Hepatocyte (in vitro differentiated cells): ENCODE measurements at regions not wholly inside any gene's neighbourhood (a gene's known extent, or its start where the extent isn't known, plus 50 kb on each side); places are given as distances from the start of the nearest gene placed in this dataset.

Experiments
- DNase-seq: peaks from one replicate; pipeline ENCODE4 v3.0.0-alpha.2; 2016; ENCODE audit warnings: low spot score
- H2AFZ ChIP-seq: fragments of 200-600 bp; sonication (generic); 2 replicates; pipeline ENCODE4 v1.6.0; 2016; ENCODE audit warnings: antibody characterized with exemption, mild to moderate bottlenecking
- H3K27ac ChIP-seq: fragments of 200-600 bp; sonication (generic); 2 replicates; pipeline ENCODE4 v1.5.1; 2016; ENCODE audit warnings: mild to moderate bottlenecking
- H3K27me3 ChIP-seq: fragments of 200-600 bp; sonication (generic); 2 replicates; pipeline ENCODE4 v1.6.1; 2016
- H3K36me3 ChIP-seq: fragments of 200-600 bp; sonication (generic); replicated peaks from 2 replicates; pipeline ENCODE4 v1.5.1; 2016; ENCODE audit warnings: low read depth; ENCODE audit not compliant: insufficient read depth
- H3K4me1 ChIP-seq: fragments of 200-600 bp; sonication (generic); 2 replicates; pipeline ENCODE4 v1.5.1; 2016; ENCODE audit warnings: mild to moderate bottlenecking, moderate library complexity; ENCODE audit not compliant: insufficient read depth
- H3K4me2 ChIP-seq: fragments of 200-600 bp; sonication (generic); 2 replicates; pipeline ENCODE4 v1.6.0; 2016
- H3K4me3 ChIP-seq: fragments of 200-600 bp; sonication (generic); 2 replicates; pipeline ENCODE4 v1.5.1; 2016; ENCODE audit warnings: mild to moderate bottlenecking
- H3K79me2 ChIP-seq: fragments of 200-600 bp; sonication (generic); 2 replicates; pipeline ENCODE4 v1.6.0; 2017; ENCODE audit warnings: mild to moderate bottlenecking
- H3K9me2 ChIP-seq: fragments of 200-600 bp; sonication (generic); replicated peaks from 2 replicates; pipeline ENCODE4 v1.6.0; 2017; ENCODE audit warnings: mild to moderate bottlenecking; ENCODE audit not compliant: insufficient read depth
- H3K9me3 ChIP-seq: fragments of 200-600 bp; sonication (generic); 2 replicates; pipeline ENCODE4 v1.5.1; 2016; ENCODE audit warnings: low read depth, mild to moderate bottlenecking
- H4K20me1 ChIP-seq: fragments of 200-600 bp; sonication (generic); 2 replicates; pipeline ENCODE4 v1.6.0; 2016; ENCODE audit warnings: mild to moderate bottlenecking; ENCODE audit not compliant: insufficient read depth, poor library complexity, severe bottlenecking
- EZH2 ChIP-seq: fragments of 200-600 bp; sonication (generic); IDR thresholded peaks from 2 replicates; pipeline ENCODE4 v1.6.1; 2016; ENCODE audit warnings: antibody characterized with exemption, mild to moderate bottlenecking, borderline replicate concordance
- EZH2phosphoT487 ChIP-seq: fragments of 200-600 bp; sonication (generic); IDR thresholded peaks from one replicate; pipeline ENCODE4 v1.6.1; 2018; ENCODE audit warnings: antibody characterized with exemption, mild to moderate bottlenecking, low read depth, moderate library complexity; ENCODE audit not compliant: unreplicated experiment, severe bottlenecking
- WGBS: methylation state at CpG from one replicate; pipeline ENCODE4 v1.1.6; 2016; ENCODE audit warnings: low lambda C conversion rate; ENCODE audit errors: missing lambda C conversion rate; 5-methylcytosine and 5-hydroxymethylcytosine counted together
- TF ChIP-seq, protein P1 (sequence below): fragments of 200-600 bp; sonication (generic); IDR thresholded peaks from 2 replicates; pipeline ENCODE4 v1.5.1; 2016; ENCODE audit warnings: antibody characterized with exemption, mild to moderate bottlenecking; ENCODE audit not compliant: poor library complexity

DNA sequence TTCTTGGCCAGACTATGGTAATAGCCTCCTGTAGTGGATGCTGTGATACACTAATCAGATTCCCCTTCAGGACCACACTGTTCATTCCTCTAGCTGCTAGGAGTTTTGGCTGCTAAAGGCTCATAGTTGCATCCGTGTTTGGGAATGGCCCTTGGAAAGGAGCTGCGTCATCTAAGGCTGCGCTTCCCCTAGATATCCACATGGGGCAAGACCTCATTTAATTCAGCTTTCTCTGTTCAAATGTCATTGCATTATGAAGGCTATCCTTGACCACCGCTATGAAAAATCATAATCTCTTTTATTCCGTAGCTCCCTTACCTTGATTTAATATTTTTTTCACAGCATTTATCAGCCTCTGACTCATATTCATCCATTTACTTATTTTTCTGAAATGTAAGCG is 258.3 kb upstream of the NR4A3 start:
- H4K20me1 ChIP-seq = no peaks in the 10 kb centered on the region
- no peaks in the 10 kb centered on the region for H3K27me3 ChIP-seq
- H2AFZ ChIP-seq = no peak overlapping the region
- no peak overlapping the region for H3K27ac ChIP-seq
- H3K4me2 ChIP-seq = no peak overlapping the region
- TF ChIP-seq, protein P1, sequence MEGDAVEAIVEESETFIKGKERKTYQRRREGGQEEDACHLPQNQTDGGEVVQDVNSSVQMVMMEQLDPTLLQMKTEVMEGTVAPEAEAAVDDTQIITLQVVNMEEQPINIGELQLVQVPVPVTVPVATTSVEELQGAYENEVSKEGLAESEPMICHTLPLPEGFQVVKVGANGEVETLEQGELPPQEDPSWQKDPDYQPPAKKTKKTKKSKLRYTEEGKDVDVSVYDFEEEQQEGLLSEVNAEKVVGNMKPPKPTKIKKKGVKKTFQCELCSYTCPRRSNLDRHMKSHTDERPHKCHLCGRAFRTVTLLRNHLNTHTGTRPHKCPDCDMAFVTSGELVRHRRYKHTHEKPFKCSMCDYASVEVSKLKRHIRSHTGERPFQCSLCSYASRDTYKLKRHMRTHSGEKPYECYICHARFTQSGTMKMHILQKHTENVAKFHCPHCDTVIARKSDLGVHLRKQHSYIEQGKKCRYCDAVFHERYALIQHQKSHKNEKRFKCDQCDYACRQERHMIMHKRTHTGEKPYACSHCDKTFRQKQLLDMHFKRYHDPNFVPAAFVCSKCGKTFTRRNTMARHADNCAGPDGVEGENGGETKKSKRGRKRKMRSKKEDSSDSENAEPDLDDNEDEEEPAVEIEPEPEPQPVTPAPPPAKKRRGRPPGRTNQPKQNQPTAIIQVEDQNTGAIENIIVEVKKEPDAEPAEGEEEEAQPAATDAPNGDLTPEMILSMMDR = no peak
- TF ChIP-seq EZH2 = no peak
- no peak for TF ChIP-seq EZH2phosphoT487
- H3K4me3 ChIP-seq = no peak overlapping the region
- H3K4me1 ChIP-seq = no peaks in the 10 kb centered on the region
- H3K9me2 ChIP-seq = no peaks in the 10 kb centered on the region
- H3K36me3 ChIP-seq = no peaks in the 10 kb centered on the region
- no peaks in the 10 kb centered on the region for H3K79me2 ChIP-seq
- no peaks in the 10 kb centered on the region for H3K9me3 ChIP-seq
- DNase-seq = no peak
- 93% methylated on average over 6 of the region's 6 CpGs for WGBS

DNA sequence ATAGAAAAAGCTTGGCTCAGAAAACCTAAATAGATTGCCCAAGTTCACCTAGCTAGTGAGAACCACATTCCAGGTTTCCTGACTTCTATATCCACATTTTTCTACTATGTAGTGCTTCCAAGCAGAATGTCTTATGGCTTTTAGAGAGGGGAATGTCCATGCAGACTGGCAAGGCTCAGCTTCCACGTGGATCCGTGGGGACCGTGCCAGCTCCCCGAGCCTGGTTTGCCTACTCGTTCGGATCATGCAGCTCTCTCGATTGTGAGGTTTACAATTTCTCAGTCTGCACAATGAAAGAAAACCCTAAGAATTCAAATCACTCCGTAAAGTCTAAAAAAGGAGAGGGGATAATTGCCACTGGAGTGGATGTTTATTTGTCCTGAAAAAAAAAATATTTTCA is 256.5 kb upstream of the NR4A3 start:
- WGBS = 90% methylated on average over 8 of the region's 8 CpGs
- no peak for DNase-seq
- Histone ChIP-seq H3K9me2 (no peaks in the 10 kb centered on the region), H3K9me3 (no peaks in the 10 kb centered on the region), H3K4me3 (no peak overlapping the region), H3K4me1 (no peaks in the 10 kb centered on the region), H2AFZ (no peak overlapping the region), H3K36me3 (no peaks in the 10 kb centered on the region), H3K27ac (no peak overlapping the region), H3K79me2 (no peaks in the 10 kb centered on the region), H3K4me2 (no peak overlapping the region), H3K27me3 (no peaks in the 10 kb centered on the region), H4K20me1 (no peaks in the 10 kb centered on the region)
- TF ChIP-seq EZH2 (no peak), EZH2phosphoT487 (no peak)
- TF ChIP-seq, protein P1 = no peak

DNA sequence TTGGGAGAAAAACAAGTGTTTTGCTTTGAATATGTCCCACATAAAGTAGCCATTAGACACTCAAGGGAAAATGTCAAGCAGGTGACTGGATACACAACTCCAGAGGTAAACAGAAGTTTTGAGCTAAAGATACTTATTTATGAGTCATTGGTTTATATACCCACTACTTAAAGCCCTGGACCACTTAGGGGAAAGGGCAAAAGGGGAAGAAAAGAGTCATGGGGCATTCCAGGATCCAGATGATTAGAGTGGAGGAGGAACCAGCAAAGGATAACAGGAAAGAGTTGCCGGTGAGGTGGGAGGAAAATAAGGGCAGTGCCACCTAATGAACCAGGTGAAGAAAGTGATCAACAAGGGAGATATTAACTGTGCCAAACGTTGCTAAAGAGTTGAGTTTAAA is 254.2 kb upstream of the NR4A3 start:
- WGBS = 85% methylated on average over 2 of the region's 2 CpGs

More for the DNA sequence above, 254.2 kb upstream of the NR4A3 start:
- Histone ChIP-seq H3K27ac (no peak overlapping the region), H4K20me1 (no peaks in the 10 kb centered on the region), H3K4me2 (no peak overlapping the region), H3K9me3 (no peaks in the 10 kb centered on the region), H3K4me3 (no peak overlapping the region), H3K9me2 (no peaks in the 10 kb centered on the region), H3K36me3 (no peaks in the 10 kb centered on the region), H3K27me3 (no peaks in the 10 kb centered on the region), H2AFZ (no peak overlapping the region), H3K79me2 (no peaks in the 10 kb centered on the region), H3K4me1 (no peaks in the 10 kb centered on the region)
- TF ChIP-seq, protein P1 = no peak
- TF ChIP-seq EZH2phosphoT487 (no peak), EZH2 (no peak)
- no peak for DNase-seq
